ENCODE measurements at regions not wholly inside any gene's neighbourhood (a gene's known extent, or its start where the extent isn't known, plus 50 kb on each side); places are given as distances from the start of the nearest gene placed in this dataset.

- DNase-seq (ENCODE audit: low read depth, low spot score), result no peak
- POLR2A ChIA-PET, result no interaction called here
- H3K4me3 ChIP-seq (ENCODE audit: low read depth, low read length), result no peak overlapping the region
- TF ChIP-seq, protein P1, sequence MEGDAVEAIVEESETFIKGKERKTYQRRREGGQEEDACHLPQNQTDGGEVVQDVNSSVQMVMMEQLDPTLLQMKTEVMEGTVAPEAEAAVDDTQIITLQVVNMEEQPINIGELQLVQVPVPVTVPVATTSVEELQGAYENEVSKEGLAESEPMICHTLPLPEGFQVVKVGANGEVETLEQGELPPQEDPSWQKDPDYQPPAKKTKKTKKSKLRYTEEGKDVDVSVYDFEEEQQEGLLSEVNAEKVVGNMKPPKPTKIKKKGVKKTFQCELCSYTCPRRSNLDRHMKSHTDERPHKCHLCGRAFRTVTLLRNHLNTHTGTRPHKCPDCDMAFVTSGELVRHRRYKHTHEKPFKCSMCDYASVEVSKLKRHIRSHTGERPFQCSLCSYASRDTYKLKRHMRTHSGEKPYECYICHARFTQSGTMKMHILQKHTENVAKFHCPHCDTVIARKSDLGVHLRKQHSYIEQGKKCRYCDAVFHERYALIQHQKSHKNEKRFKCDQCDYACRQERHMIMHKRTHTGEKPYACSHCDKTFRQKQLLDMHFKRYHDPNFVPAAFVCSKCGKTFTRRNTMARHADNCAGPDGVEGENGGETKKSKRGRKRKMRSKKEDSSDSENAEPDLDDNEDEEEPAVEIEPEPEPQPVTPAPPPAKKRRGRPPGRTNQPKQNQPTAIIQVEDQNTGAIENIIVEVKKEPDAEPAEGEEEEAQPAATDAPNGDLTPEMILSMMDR (IDR thresholded peaks at IDR 0.05; ENCODE audit: insufficient read depth, low read length, missing control alignments), result no peak
- CTCF ChIA-PET, result no interaction called here
Measured at GRCh38 chr18:75154259-75154658, 54.7 kb downstream of the PTGR3 start.

DNA sequence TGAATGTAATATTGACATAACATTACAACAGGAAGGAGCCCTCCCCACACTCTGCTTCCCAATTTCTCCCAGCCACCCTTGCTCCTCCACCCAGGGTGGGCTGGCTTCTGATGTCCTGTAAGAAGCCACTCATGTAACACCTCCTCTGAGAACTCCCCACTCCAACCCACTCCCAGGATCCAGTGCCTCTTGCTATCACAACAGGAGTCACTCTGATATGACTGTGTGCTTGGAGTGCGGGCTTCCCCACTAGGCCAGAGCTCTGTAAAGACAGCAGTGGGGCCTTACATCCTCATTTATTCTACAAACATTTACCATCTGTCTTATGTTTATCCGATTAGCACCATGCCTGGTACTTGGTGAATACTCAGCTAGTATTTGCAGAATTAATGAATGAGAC is 65.1 kb downstream of the PTGR3 start:
- TF ChIP-seq, protein P1 (IDR thresholded peaks at IDR 0.05; ENCODE audit: insufficient read depth, low read length, missing control alignments), result no peak
- no peak for DNase-seq (ENCODE audit: low read depth, low spot score)
- no peak overlapping the region for H3K4me3 ChIP-seq (ENCODE audit: low read depth, low read length)
- ChIA-PET POLR2A (no interaction called here), CTCF (no interaction called here)

- TF ChIP-seq, protein P1 (IDR thresholded peaks at IDR 0.05; ENCODE audit: insufficient read depth, low read length, missing control alignments), result no peak
- CTCF ChIA-PET, result no interaction called here
- no peak for DNase-seq (ENCODE audit: low read depth, low spot score)
- no peak overlapping the region for H3K4me3 ChIP-seq (ENCODE audit: low read depth, low read length)
- POLR2A ChIA-PET, result no interaction called here
Measured at GRCh38 chr18:75142677-75143076, 66.3 kb downstream of the PTGR3 start.

- DNase-seq (ENCODE audit: low read depth, low spot score), result no peak
- CTCF ChIA-PET, result no interaction called here
- POLR2A ChIA-PET, result no interaction called here
- TF ChIP-seq, protein P1 (IDR thresholded peaks at IDR 0.05; ENCODE audit: insufficient read depth, low read length, missing control alignments), result no peak
- H3K4me3 ChIP-seq (ENCODE audit: low read depth, low read length), result no peak overlapping the region
Measured at GRCh38 chr18:75141734-75142133, 67.2 kb downstream of the PTGR3 start.

DNA sequence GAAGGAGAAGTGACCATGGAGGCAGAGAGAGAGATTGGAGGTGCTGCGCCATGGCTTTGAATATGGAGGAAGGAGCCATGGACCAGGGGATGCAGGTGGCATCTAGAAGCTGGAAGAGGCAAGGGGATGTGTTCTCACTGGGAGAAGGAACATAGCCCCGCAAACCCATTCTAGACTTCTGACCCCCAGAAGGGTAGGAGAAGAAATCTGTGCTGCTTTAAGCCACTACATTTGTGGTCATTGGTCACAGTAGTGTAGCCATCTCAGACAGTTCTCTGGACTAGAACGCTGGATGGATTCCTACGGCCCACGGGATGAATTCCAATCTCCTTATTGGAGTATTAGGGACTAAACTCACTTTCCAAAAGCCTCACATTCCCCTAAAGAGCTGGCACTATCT is 67.8 kb downstream of the PTGR3 start:
- no peak for DNase-seq (ENCODE audit: low read depth, low spot score)
- CTCF ChIA-PET, result no interaction called here
- POLR2A ChIA-PET, result no interaction called here
- H3K4me3 ChIP-seq (ENCODE audit: low read depth, low read length), result no peak overlapping the region
- TF ChIP-seq, protein P1 (IDR thresholded peaks at IDR 0.05; ENCODE audit: insufficient read depth, low read length, missing control alignments), result no peak

DNA sequence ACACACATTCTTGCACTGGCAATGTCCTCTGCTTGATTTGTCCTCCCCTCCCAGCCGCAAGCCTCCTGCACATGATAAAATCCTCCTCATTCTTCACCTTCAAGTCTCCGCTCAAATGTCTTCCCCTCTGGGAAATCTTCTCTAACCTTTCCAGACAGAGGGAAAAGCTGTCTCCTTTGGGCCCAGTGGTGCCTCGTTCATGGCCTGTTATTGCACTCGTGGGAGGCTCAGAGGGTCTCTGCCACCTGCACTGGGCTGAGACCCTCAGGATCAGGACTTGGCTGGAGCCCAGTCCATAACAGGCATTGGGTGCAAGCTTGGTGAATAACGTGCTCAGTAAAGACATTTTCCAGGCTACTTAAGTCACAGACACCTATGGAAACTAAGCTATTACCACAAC is 68.6 kb downstream of the PTGR3 start:
- CTCF ChIA-PET, result no interaction called here

More for the DNA sequence above, 68.6 kb downstream of the PTGR3 start:
- no peak overlapping the region for H3K4me3 ChIP-seq (ENCODE audit: low read depth, low read length)
- POLR2A ChIA-PET, result no interaction called here
- no peak for DNase-seq (ENCODE audit: low read depth, low spot score)
- TF ChIP-seq, protein P1 (IDR thresholded peaks at IDR 0.05; ENCODE audit: insufficient read depth, low read length, missing control alignments), result no peak

All from AG04449 (cell line).